Fibroblast of skin of left quadriceps (primary cell): ENCODE measurements at regions not wholly inside any gene's neighbourhood (a gene's known extent, or its start where the extent isn't known, plus 50 kb on each side); places are given as distances from the start of the nearest gene placed in this dataset.

Experiments used
- DNase-seq, 2 experiments: peaks; one replicate each; pipeline ENCODE4 v3.0.0-alpha.2; 2013; ENCODE audit warnings: low read depth in 2 of 2

- DNase-seq = no peak
Measured at GRCh38 chr5:125381290-125381689, 634.9 kb upstream of the ZNF608 start.

GRCh38 chr5:125384071-125384470 is 637.6 kb upstream of the ZNF608 start:
- DNase-seq = no peak

- no peak for DNase-seq
Measured at GRCh38 chr5:125390326-125390725, 643.9 kb upstream of the ZNF608 start.

GRCh38 chr5:125393221-125393815 is 646.9 kb upstream of the ZNF608 start:
- DNase-seq = no peak

GRCh38 chr5:125394661-125395280 is 648.3 kb upstream of the ZNF608 start:
- DNase-seq = no peak

- DNase-seq = no peak
Measured at GRCh38 chr5:125396462-125396861, 650.0 kb upstream of the ZNF608 start.

- DNase-seq = no peak
Measured at GRCh38 chr5:125398466-125398865, 652.0 kb upstream of the ZNF608 start.

GRCh38 chr5:125399885-125400284 is 653.4 kb upstream of the ZNF608 start:
- DNase-seq = no peak

GRCh38 chr5:125401724-125402622 is 655.5 kb upstream of the ZNF608 start:
- no peak for DNase-seq

GRCh38 chr5:125402787-125403186 is 656.3 kb upstream of the ZNF608 start:
- no peak for DNase-seq

GRCh38 chr5:125404056-125404455 is 657.6 kb upstream of the ZNF608 start:
- DNase-seq = no peak

- peak; percentile 91 to 92 for DNase-seq
Measured at GRCh38 chr5:125408448-125409233, 662.2 kb upstream of the ZNF608 start.

- peak; percentile 83 for DNase-seq
Measured at GRCh38 chr5:125409234-125409860, 662.9 kb upstream of the ZNF608 start.

GRCh38 chr5:125409861-125410536 is 663.6 kb upstream of the ZNF608 start:
- DNase-seq = no peak

GRCh38 chr5:125410537-125411070 is 664.2 kb upstream of the ZNF608 start:
- no peak for DNase-seq

GRCh38 chr5:125411071-125411743 is 664.8 kb upstream of the ZNF608 start:
- DNase-seq = no peak

GRCh38 chr5:125411744-125412560 is 665.5 kb upstream of the ZNF608 start:
- no peak for DNase-seq

GRCh38 chr5:125412561-125413495 is 666.4 kb upstream of the ZNF608 start:
- peak; percentile 90 to 91 for DNase-seq
